Smooth muscle cell (in vitro differentiated cells): ENCODE measurements at regions not wholly inside any gene's neighbourhood (a gene's known extent, or its start where the extent isn't known, plus 50 kb on each side); places are given as distances from the start of the nearest gene placed in this dataset.

Experiments used
- DNase-seq: peaks from one replicate; lab custom pipeline; 2025; ENCODE audit not compliant: unreplicated experiment; lab: John Stamatoyannopoulos, UW
- H2AFZ ChIP-seq: fragments of 200-600 bp; sonication (generic); 2 replicates; pipeline ENCODE4 v1.6.0; 2016; ENCODE audit warnings: antibody characterized with exemption, low read depth, mild to moderate bottlenecking
- H3F3A ChIP-seq: fragments of 200-600 bp; sonication (generic); 2 replicates; pipeline ENCODE4 v1.6.0; 2017; ENCODE audit warnings: antibody characterized with exemption, low read depth
- H3K27ac ChIP-seq: fragments of 200-600 bp; sonication (generic); 2 replicates; pipeline ENCODE4 v1.5.1; 2016; ENCODE audit warnings: low read depth, mild to moderate bottlenecking
- H3K27me3 ChIP-seq: fragments of 200-600 bp; sonication (generic); 2 replicates; pipeline ENCODE4 v1.6.1; 2016; ENCODE audit warnings: low read depth, mild to moderate bottlenecking
- H3K36me3 ChIP-seq: fragments of 200-600 bp; sonication (generic); 2 replicates; pipeline ENCODE4 v1.5.1; 2016; ENCODE audit warnings: low read depth
- H3K4me1 ChIP-seq: fragments of 200-600 bp; sonication (generic); 2 replicates; pipeline ENCODE4 v1.5.1; 2016; ENCODE audit warnings: low read depth
- H3K4me2 ChIP-seq: fragments of 200-600 bp; sonication (generic); 2 replicates; pipeline ENCODE4 v1.6.0; 2016; ENCODE audit warnings: mild to moderate bottlenecking
- H3K4me3 ChIP-seq: fragments of 200-600 bp; sonication (generic); 2 replicates; pipeline ENCODE4 v1.5.1; 2016; ENCODE audit warnings: mild to moderate bottlenecking
- H3K79me2 ChIP-seq: fragments of 200-600 bp; sonication (generic); 2 replicates; pipeline ENCODE4 v1.6.0; 2016; ENCODE audit warnings: low read depth, mild to moderate bottlenecking
- H3K9ac ChIP-seq: fragments of 200-600 bp; sonication (generic); 2 replicates; pipeline ENCODE4 v1.6.0; 2016; ENCODE audit warnings: low read depth
- H3K9me3 ChIP-seq: fragments of 200-600 bp; sonication (generic); replicated peaks from 2 replicates; pipeline ENCODE4 v1.5.1; 2016; ENCODE audit warnings: low read depth
- H4K20me1 ChIP-seq: fragments of 200-600 bp; sonication (generic); 2 replicates; pipeline ENCODE4 v1.6.0; 2016; ENCODE audit warnings: low read depth
- WGBS: methylation state at CpG from one replicate; pipeline ENCODE4 v1.1.7; 2016; ENCODE audit warnings: low lambda C conversion rate; 5-methylcytosine and 5-hydroxymethylcytosine counted together
- TF ChIP-seq, protein P1 (sequence below): fragments of 200-600 bp; sonication (generic); IDR thresholded peaks from 2 replicates; pipeline ENCODE4 v1.5.1; 2017; ENCODE audit warnings: borderline replicate concordance, mild to moderate bottlenecking, antibody characterized with exemption; ENCODE audit not compliant: insufficient read depth, poor library complexity, severe bottlenecking

- H3K4me1 ChIP-seq: peaks cover 5% of the 10 kb centered on the region
- H4K20me1 ChIP-seq: no peaks in the 10 kb centered on the region
- no peak for DNase-seq
- peaks cover 7% of the 10 kb centered on the region for H3F3A ChIP-seq
- H2AFZ ChIP-seq: no peak overlapping the region
- no peaks in the 10 kb centered on the region for H3K36me3 ChIP-seq
- TF ChIP-seq, protein P1, sequence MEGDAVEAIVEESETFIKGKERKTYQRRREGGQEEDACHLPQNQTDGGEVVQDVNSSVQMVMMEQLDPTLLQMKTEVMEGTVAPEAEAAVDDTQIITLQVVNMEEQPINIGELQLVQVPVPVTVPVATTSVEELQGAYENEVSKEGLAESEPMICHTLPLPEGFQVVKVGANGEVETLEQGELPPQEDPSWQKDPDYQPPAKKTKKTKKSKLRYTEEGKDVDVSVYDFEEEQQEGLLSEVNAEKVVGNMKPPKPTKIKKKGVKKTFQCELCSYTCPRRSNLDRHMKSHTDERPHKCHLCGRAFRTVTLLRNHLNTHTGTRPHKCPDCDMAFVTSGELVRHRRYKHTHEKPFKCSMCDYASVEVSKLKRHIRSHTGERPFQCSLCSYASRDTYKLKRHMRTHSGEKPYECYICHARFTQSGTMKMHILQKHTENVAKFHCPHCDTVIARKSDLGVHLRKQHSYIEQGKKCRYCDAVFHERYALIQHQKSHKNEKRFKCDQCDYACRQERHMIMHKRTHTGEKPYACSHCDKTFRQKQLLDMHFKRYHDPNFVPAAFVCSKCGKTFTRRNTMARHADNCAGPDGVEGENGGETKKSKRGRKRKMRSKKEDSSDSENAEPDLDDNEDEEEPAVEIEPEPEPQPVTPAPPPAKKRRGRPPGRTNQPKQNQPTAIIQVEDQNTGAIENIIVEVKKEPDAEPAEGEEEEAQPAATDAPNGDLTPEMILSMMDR: no peak
- H3K79me2 ChIP-seq: no peaks in the 10 kb centered on the region
- no peak overlapping the region for H3K4me2 ChIP-seq
- no peaks in the 10 kb centered on the region for H3K9me3 ChIP-seq
- no peak overlapping the region for H3K27ac ChIP-seq
- H3K9ac ChIP-seq: no peak overlapping the region
- no peaks in the 10 kb centered on the region for H3K27me3 ChIP-seq
- no peak overlapping the region for H3K4me3 ChIP-seq
- 71% methylated on average over 7 of the region's 7 CpGs for WGBS
Observed at GRCh38 chr6:14739827-14740226, 506.0 kb upstream of the JARID2 start.

DNA sequence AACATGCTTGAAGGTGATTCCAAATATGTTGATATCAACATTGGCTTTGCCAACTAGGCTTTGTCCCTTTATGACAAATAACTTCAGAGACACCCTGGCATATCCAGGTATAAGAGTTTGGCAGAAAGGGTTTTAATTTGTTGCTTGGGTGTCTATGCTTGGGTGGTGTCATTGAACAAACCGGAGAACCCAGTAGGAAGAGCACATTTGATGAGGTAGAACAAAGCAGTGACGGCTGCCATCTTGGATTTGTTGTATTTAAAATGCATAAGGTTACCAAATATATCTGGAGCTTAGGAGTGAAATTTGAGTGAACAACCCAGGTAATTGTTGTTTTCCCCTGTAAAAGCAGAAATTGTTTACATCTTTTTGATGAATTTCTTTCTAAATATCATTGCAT is 503.7 kb upstream of the JARID2 start:
- H3K79me2 ChIP-seq: no peaks in the 10 kb centered on the region
- peaks cover 7% of the 10 kb centered on the region for H3F3A ChIP-seq
- H3K36me3 ChIP-seq: no peaks in the 10 kb centered on the region
- H3K27me3 ChIP-seq: no peaks in the 10 kb centered on the region
- DNase-seq: no peak
- H3K4me1 ChIP-seq: peaks cover 5% of the 10 kb centered on the region
- 100% methylated on average over 2 of the region's 2 CpGs for WGBS
- H3K9ac ChIP-seq: no peak overlapping the region
- no peak overlapping the region for H2AFZ ChIP-seq
- TF ChIP-seq, protein P1: no peak
- no peaks in the 10 kb centered on the region for H3K9me3 ChIP-seq
- H3K4me2 ChIP-seq: no peak overlapping the region
- H3K4me3 ChIP-seq: no peak overlapping the region
- peak overlapping the region; percentile 99 for H3K27ac ChIP-seq
- H4K20me1 ChIP-seq: no peaks in the 10 kb centered on the region

GRCh38 chr6:14742680-14743079 is 503.2 kb upstream of the JARID2 start:
- H3K4me1 ChIP-seq: peaks cover 5% of the 10 kb centered on the region
- H3K36me3 ChIP-seq: no peaks in the 10 kb centered on the region
- no peaks in the 10 kb centered on the region for H3K79me2 ChIP-seq
- no peak overlapping the region for H2AFZ ChIP-seq
- H3K4me2 ChIP-seq: peak overlapping the region; percentile 68
- peak overlapping the region; percentile 99 for H3K27ac ChIP-seq
- no peaks in the 10 kb centered on the region for H4K20me1 ChIP-seq
- H3F3A ChIP-seq: peaks cover 7% of the 10 kb centered on the region
- H3K9ac ChIP-seq: peak overlapping the region; percentile 95
- TF ChIP-seq, protein P1: no peak
- no peaks in the 10 kb centered on the region for H3K27me3 ChIP-seq
- H3K9me3 ChIP-seq: no peaks in the 10 kb centered on the region
- WGBS: 96% methylated on average over 5 of the region's 5 CpGs
- no peak overlapping the region for H3K4me3 ChIP-seq
- no peak for DNase-seq

GRCh38 chr6:14743144-14743473 is 502.8 kb upstream of the JARID2 start:
- WGBS: 45% methylated on average over 2 of the region's 2 CpGs
- TF ChIP-seq, protein P1: no peak
- Histone ChIP-seq H3K27me3 (no peaks in the 10 kb centered on the region), H3K4me2 (peak overlapping the region; percentile 68), H3K4me1 (peaks cover 5% of the 10 kb centered on the region), H3K4me3 (no peak overlapping the region), H3K36me3 (no peaks in the 10 kb centered on the region), H3K9me3 (no peaks in the 10 kb centered on the region), H3K27ac (peak overlapping the region; percentile 99), H4K20me1 (no peaks in the 10 kb centered on the region), H2AFZ (no peak overlapping the region), H3K79me2 (no peaks in the 10 kb centered on the region), H3F3A (peaks cover 7% of the 10 kb centered on the region), H3K9ac (peak overlapping the region; percentile 95)
- DNase-seq: no peak
